HUDEP-2 (cell line): ENCODE measurements at regions not wholly inside any gene's neighbourhood (a gene's known extent, or its start where the extent isn't known, plus 50 kb on each side); places are given as distances from the start of the nearest gene placed in this dataset.
"Not testable (repeated sequence)": the region's sequence is repeated elsewhere in the genome, so short reads cannot be mapped to it uniquely, and the experiment has no call there.

Experiments
- DNase-seq, 76 experiments: peaks; one replicate each; lab custom pipeline; 2025; ENCODE audit not compliant: unreplicated experiment in 76 of 76; lab: John Stamatoyannopoulos, UW

GRCh38 chr7:67661-68395 lies 124.5 kb upstream of the FAM20C start:
- no peak for DNase-seq

GRCh38 chr7:68629-69028 lies 123.7 kb upstream of the FAM20C start:
- no peak for DNase-seq

- DNase-seq, result not testable (repeated sequence)
Measured at GRCh38 chr7:69052-69451, 123.3 kb upstream of the FAM20C start.

- DNase-seq, result not testable (repeated sequence)
Measured at GRCh38 chr7:69499-70123, 122.8 kb upstream of the FAM20C start.

GRCh38 chr7:70207-70606 lies 122.2 kb upstream of the FAM20C start:
- DNase-seq, result not testable (repeated sequence)

GRCh38 chr7:70989-71388 lies 121.4 kb upstream of the FAM20C start:
- DNase-seq, result not testable (repeated sequence)

GRCh38 chr7:72266-73057 lies 119.9 kb upstream of the FAM20C start:
- DNase-seq, result not testable (repeated sequence)

GRCh38 chr7:73058-73331 lies 119.4 kb upstream of the FAM20C start:
- DNase-seq, result not testable (repeated sequence)

GRCh38 chr7:74008-74540 lies 118.3 kb upstream of the FAM20C start:
- DNase-seq, result not testable (repeated sequence)

GRCh38 chr7:75511-75910 lies 116.9 kb upstream of the FAM20C start:
- DNase-seq, result not testable (repeated sequence)

- not testable (repeated sequence) for DNase-seq
Measured at GRCh38 chr7:76202-76601, 116.2 kb upstream of the FAM20C start.

- DNase-seq, result not testable (repeated sequence)
Measured at GRCh38 chr7:76829-77395, 115.5 kb upstream of the FAM20C start.

GRCh38 chr7:78862-79261 lies 113.5 kb upstream of the FAM20C start:
- not testable (repeated sequence) for DNase-seq

- not testable (repeated sequence) for DNase-seq
Measured at GRCh38 chr7:79400-80055, 112.8 kb upstream of the FAM20C start.

GRCh38 chr7:80259-81067 lies 111.9 kb upstream of the FAM20C start:
- DNase-seq, result no peak

- DNase-seq, result no peak
Measured at GRCh38 chr7:81068-81925, 111.1 kb upstream of the FAM20C start.

- no peak for DNase-seq
Measured at GRCh38 chr7:81926-82756, 110.2 kb upstream of the FAM20C start.

- DNase-seq, result no peak
Measured at GRCh38 chr7:82757-83155, 109.6 kb upstream of the FAM20C start.
